Stomach (tissue), 4 donors: ENCODE measurements at regions not wholly inside any gene's neighbourhood (a gene's known extent, or its start where the extent isn't known, plus 50 kb on each side); places are given as distances from the start of the nearest gene placed in this dataset.

ENCODE experiments used
- CTCF ChIP-seq, 7 experiments: fragments of 450-650 bp in 4 of 7; fragments of 200-600 bp in 3 of 7; sonication (generic) in 3 of 7; IDR thresholded peaks; one replicate each; pipeline ENCODE4 v1.5.1; 2016 to 2019; ENCODE audit warnings: antibody characterized with exemption in 7 of 7, control low read depth in 2 of 7, mild to moderate bottlenecking in 1 of 7
- POLR2A ChIP-seq, 4 donors: fragments of 450-650 bp; IDR thresholded peaks; one replicate each; pipeline ENCODE4 v1.6.1; 2016; ENCODE audit warnings: antibody characterized with exemption in 4 of 4, control low read depth in 2 of 4, mild to moderate bottlenecking in 1 of 4, moderate library complexity in 1 of 4

- TF ChIP-seq CTCF (IDR thresholded peaks at IDR 0.05) (no peak), POLR2A (IDR thresholded peaks at IDR 0.05) (no peak)
Measured at GRCh38 chr12:58253663-58254062, 312.3 kb downstream of the ATP23 start.
